ENCODE measurements at regions not wholly inside any gene's neighbourhood (a gene's known extent, or its start where the extent isn't known, plus 50 kb on each side); places are given as distances from the start of the nearest gene placed in this dataset.

GRCh38 chr3:153448151-153448829, 286.3 kb downstream of the RAP2B start:
- Histone ChIP-seq H3K36me3 (ENCODE audit: control insufficient read depth in 2 of 2, insufficient read depth in 2 of 2, low read length in 1 of 2) (no peaks in the 10 kb centered on the region), H3K4me2 (ENCODE audit: control insufficient read depth, insufficient read depth) (no peak overlapping the region), H3K27me3 (replicated peaks in 1 of 2; ENCODE audit: control insufficient read depth in 2 of 2, insufficient read depth in 2 of 2, low read length in 1 of 2) (no peaks in the 10 kb centered on the region), H3K4me3 (no peak overlapping the region), H3K9me3 (replicated peaks; ENCODE audit: control insufficient read depth, insufficient read depth, low read length) (no peaks in the 10 kb centered on the region), H3K9ac (ENCODE audit: control insufficient read depth, insufficient read depth, low read length) (no peak overlapping the region), H3K4me1 (ENCODE audit: control insufficient read depth, insufficient read depth, low read length) (no peaks in the 10 kb centered on the region), H4K20me1 (ENCODE audit: control insufficient read depth, insufficient read depth) (no peaks in the 10 kb centered on the region), H3K79me2 (ENCODE audit: control insufficient read depth, insufficient read depth, low read length) (no peaks in the 10 kb centered on the region), H3K27ac (ENCODE audit: control insufficient read depth, insufficient read depth) (no peak overlapping the region), H2AFZ (ENCODE audit: control insufficient read depth, low read depth, low read length) (no peak overlapping the region)
- ATAC-seq (no peak), DNase-seq (ENCODE audit: low read depth, low spot score) (no peak), FAIRE-seq (no peak)
- ChIA-PET POLR2A (interaction anchor here (0.6 kb wide), 1 partner anchor 47 kb away, joined by 3 read pairs; no protein-coding TSS in a partner anchor), SMC1A (ENCODE audit: uncharacterized antibody, unreplicated experiment) (interaction anchor here (1.0 kb wide), 1 partner anchor 10 kb away, joined by 3 read pairs; no protein-coding TSS in a partner anchor), CTCF (interaction anchor here (1.1 kb wide), 1 partner anchor 11 kb away, joined by 4 read pairs; no protein-coding TSS in a partner anchor), RAD21 (ENCODE audit: unreplicated experiment) (no interaction called here)
- WGBS (ENCODE audit: insufficient coverage, insufficient replicate concordance, low lambda C conversion rate, missing lambda C conversion rate), result 52% methylated on average over 5 of the region's 5 CpGs
- intact Hi-C loops (cut with micrococcal nuclease; ENCODE audit: unreplicated experiment), result no loop called here
- in situ Hi-C loops (cut with MboI), result no loop called here
- BruUV-seq (replicated peaks), result no TSS peak
- TF ChIP-seq IKZF2 (IDR thresholded peaks at IDR 0.05), result no peak
- no peak for TF ChIP-seq POU2F2 (IDR thresholded peaks at IDR 0.05; ENCODE audit: borderline replicate concordance, low read depth, low read length)
- no peak for TF ChIP-seq ZNF687 (IDR thresholded peaks at IDR 0.05)
- TF ChIP-seq, protein P1, sequence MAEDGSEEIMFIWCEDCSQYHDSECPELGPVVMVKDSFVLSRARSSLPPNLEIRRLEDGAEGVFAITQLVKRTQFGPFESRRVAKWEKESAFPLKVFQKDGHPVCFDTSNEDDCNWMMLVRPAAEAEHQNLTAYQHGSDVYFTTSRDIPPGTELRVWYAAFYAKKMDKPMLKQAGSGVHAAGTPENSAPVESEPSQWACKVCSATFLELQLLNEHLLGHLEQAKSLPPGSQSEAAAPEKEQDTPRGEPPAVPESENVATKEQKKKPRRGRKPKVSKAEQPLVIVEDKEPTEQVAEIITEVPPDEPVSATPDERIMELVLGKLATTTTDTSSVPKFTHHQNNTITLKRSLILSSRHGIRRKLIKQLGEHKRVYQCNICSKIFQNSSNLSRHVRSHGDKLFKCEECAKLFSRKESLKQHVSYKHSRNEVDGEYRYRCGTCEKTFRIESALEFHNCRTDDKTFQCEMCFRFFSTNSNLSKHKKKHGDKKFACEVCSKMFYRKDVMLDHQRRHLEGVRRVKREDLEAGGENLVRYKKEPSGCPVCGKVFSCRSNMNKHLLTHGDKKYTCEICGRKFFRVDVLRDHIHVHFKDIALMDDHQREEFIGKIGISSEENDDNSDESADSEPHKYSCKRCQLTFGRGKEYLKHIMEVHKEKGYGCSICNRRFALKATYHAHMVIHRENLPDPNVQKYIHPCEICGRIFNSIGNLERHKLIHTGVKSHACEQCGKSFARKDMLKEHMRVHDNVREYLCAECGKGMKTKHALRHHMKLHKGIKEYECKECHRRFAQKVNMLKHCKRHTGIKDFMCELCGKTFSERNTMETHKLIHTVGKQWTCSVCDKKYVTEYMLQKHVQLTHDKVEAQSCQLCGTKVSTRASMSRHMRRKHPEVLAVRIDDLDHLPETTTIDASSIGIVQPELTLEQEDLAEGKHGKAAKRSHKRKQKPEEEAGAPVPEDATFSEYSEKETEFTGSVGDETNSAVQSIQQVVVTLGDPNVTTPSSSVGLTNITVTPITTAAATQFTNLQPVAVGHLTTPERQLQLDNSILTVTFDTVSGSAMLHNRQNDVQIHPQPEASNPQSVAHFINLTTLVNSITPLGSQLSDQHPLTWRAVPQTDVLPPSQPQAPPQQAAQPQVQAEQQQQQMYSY (CRISPR knock-in tag; IDR thresholded peaks at IDR 0.05), result no peak
- no peak for TF ChIP-seq ESRRA (IDR thresholded peaks at IDR 0.05; ENCODE audit: low read length)
- no peak for TF ChIP-seq CBX3 (IDR thresholded peaks at IDR 0.05; ENCODE audit: borderline replicate concordance, low read depth)
- no peak for TF ChIP-seq BHLHE40 (IDR thresholded peaks at IDR 0.05; ENCODE audit: borderline replicate concordance in 1 of 2, low read depth in 2 of 2, low read length in 1 of 2)
- TF ChIP-seq SREBF1 (IDR thresholded peaks at IDR 0.05; ENCODE audit: low read length), result no peak
- TF ChIP-seq NR2C2 (IDR thresholded peaks at IDR 0.05; ENCODE audit: borderline replicate concordance, control insufficient read depth, insufficient read length, low read depth), result no peak
- TF ChIP-seq ATF2 (IDR thresholded peaks at IDR 0.05; ENCODE audit: low read length), result no peak
- TF ChIP-seq, protein P2, sequence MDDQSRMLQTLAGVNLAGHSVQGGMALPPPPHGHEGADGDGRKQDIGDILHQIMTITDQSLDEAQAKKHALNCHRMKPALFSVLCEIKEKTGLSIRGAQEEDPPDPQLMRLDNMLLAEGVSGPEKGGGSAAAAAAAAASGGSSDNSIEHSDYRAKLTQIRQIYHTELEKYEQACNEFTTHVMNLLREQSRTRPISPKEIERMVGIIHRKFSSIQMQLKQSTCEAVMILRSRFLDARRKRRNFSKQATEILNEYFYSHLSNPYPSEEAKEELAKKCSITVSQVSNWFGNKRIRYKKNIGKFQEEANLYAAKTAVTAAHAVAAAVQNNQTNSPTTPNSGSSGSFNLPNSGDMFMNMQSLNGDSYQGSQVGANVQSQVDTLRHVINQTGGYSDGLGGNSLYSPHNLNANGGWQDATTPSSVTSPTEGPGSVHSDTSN (IDR thresholded peaks at IDR 0.05; ENCODE audit: insufficient replicate concordance, low read depth, low read length), result no peak

All from GM12878 (cell line).